ENCODE measurements at regions not wholly inside any gene's neighbourhood (a gene's known extent, or its start where the extent isn't known, plus 50 kb on each side); places are given as distances from the start of the nearest gene placed in this dataset.

DNA sequence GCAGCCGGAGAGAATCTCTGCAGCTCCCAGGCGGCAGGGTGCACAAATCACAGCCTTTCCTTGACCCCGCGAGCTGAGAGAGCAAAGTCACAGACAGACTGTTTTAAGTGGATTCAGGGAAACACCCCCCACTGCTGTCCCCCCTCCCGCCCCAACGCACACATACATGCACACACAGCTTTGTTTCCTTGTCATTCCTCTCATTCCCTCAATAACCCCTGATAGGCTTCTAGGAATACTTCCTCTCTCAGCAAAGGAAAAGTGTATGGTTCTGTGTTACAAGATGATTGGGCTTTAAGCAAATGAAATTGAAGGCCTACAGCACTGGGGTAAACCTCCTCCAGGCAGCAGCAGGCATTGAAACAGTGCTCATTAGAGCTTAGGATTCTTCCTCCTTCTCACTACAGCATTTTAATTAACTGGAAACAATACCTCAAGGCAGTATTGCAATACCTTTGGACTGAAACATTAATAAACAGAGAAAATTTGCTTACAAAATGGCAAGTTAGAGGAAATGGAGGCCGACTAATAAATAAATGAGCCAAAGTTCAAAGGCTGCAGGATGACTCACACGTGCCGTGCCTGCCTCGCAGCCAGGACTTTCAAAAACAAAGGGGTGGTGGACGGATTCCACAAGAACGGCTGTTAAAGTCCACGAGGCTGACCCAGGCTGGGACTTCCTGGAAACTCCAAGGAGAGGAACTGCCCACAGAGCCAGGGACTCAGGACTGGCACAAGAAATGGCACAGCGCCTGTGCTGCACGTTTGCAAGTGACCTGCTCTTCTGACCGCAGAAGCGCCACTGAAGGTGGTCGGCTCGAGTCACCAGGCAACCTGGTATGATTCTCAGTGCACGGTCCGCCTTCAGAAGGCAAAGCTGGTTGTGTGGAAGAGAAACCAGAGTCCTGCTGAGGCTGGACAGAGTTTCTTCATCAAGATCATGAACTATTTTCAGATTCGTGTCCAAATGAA, 236.2 kb downstream of the SYK start:
- TF ChIP-seq, protein P1, sequence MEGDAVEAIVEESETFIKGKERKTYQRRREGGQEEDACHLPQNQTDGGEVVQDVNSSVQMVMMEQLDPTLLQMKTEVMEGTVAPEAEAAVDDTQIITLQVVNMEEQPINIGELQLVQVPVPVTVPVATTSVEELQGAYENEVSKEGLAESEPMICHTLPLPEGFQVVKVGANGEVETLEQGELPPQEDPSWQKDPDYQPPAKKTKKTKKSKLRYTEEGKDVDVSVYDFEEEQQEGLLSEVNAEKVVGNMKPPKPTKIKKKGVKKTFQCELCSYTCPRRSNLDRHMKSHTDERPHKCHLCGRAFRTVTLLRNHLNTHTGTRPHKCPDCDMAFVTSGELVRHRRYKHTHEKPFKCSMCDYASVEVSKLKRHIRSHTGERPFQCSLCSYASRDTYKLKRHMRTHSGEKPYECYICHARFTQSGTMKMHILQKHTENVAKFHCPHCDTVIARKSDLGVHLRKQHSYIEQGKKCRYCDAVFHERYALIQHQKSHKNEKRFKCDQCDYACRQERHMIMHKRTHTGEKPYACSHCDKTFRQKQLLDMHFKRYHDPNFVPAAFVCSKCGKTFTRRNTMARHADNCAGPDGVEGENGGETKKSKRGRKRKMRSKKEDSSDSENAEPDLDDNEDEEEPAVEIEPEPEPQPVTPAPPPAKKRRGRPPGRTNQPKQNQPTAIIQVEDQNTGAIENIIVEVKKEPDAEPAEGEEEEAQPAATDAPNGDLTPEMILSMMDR (IDR thresholded peaks at IDR 0.05 in 8 of 11, conservative IDR thresholded peaks at IDR 0.05 in 3 of 11), result no peak
- TF ChIP-seq POLR2AphosphoS5 (IDR thresholded peaks at IDR 0.05), result peak in 2 of 3 donors; percentile 52 to 62
- no peak for TF ChIP-seq POLR2A (IDR thresholded peaks at IDR 0.05)
